Renal cortex interstitium (tissue), 11 donors: ENCODE measurements at regions not wholly inside any gene's neighbourhood (a gene's known extent, or its start where the extent isn't known, plus 50 kb on each side); places are given as distances from the start of the nearest gene placed in this dataset.

ENCODE experiments used
- DNase-seq, 11 donors: peaks; one replicate each; pipeline ENCODE4 v3.0.0-alpha.2; 2013; ENCODE audit warnings: low read depth in 9 of 11, low spot score in 4 of 11; ENCODE audit errors: extremely low read depth in 1 of 11

- no peak for DNase-seq
Observed at GRCh38 chr3:168267179-168267578, 171.5 kb upstream of the GOLIM4 start.

GRCh38 chr3:168266335-168266734, 170.6 kb upstream of the GOLIM4 start:
- DNase-seq = no peak

GRCh38 chr3:168262887-168263286, 167.2 kb upstream of the GOLIM4 start:
- DNase-seq = no peak

GRCh38 chr3:168260859-168261258, 165.1 kb upstream of the GOLIM4 start:
- DNase-seq = no peak

DNA sequence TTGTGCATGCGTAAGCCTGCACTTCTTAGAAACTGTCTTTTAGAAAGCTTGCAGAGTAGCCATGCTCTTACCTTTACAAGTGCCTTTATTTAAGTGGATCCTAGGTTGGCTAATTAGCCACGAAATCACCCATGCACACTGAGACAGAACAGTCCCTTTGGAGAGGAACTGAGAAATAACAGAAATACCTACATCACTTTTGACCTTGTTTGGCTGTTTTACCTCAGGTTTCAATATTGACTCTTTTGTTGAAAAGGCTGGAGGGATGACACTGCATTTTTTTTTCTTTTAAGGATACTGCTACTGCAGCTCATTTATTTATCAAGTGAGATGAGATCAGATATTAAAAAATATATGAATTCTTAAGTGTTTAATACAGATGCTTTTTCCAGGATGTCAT, 155.6 kb upstream of the GOLIM4 start:
- no peak for DNase-seq

DNA sequence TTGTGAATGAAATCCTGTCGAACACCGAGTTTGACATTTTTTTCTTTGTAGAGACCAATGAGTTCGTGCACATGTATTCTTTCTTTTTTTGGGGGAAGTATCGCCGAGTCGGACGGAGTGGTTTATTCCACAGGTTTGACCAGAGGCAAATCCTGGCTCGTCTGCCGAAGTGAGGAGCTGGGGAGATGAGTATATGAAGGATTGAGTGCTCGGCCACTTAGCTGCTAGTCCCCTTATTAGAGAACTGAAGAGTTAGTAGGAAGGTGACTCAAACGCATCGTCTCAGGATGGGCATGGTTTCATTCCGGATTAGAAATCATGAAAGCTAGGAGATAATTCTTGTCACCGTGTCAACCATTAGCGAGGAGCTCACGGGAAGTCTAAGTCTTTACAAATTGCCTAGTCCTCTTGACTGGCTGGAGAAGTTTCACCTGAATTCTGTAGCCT, 154.7 kb upstream of the GOLIM4 start:
- DNase-seq = peak in 6 of 11 donors; percentile 3 to 31 (median 5)

DNA sequence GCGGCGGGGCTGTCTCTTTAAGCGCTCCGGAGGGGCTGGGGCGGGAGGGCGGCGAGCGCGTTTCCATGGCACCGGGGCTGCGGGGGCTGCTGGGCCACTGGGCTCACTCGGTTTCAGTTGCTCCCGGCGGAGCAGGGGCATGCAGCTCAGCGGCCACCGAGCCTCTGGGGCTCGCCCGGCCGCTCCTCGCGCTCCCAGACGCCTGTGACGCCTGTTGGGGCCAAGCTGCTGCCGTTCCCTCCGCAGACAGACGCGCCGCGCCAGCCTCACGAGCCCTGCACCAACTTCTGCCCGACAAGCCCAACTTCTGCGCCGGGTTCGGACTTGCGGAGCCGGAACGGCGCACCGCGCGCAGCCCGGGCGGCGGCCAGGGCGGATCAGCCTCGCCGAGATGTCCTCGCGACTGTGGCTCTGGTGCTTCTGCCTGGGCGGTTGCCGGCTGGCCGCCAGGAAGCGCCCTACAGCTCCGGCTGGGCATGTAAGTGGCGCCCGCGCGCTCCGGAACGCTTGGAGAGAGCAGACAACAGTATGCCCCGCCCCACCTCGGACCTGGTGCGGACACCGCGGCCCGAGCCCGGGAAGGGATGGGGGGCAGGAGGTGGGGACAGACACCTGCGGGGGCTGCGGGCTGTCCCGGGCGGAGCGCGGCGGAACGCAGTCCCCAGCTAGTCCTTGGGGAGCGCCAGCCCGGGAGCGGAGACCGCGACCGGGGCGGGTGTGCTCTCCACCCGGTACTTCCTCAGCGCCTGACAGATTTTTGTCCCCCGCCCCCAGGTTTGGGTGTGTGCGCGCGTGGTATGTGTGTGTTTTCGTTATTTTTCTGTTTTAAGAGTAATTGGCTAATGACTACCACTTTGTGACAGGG, 154.1 kb upstream of the GOLIM4 start:
- peak; percentile 51 to 78 (median 64) for DNase-seq

DNA sequence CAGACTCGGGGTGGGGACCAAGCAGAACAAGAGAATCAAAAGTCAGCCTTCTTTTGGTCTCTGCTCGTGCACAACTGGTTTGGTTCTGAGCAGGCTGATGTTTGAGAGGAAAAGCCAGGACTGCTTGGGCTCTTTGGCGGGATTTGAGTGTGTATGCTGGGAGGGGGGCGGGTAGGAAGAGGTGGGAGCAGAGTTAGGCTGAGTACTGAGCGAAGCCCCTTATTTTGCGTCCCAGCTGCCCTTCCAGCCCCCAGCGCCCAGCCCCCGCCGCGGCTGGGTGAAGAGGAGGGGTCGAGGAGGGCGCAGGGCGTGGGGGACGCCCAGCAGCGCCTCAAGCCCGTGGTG, 153.5 kb upstream of the GOLIM4 start:
- DNase-seq = peak in 7 of 11 donors; percentile 21 to 56 (median 39)

- peak in 9 of 11 donors; percentile 13 to 39 (median 28) for DNase-seq
Observed at GRCh38 chr3:168248383-168249204, 152.9 kb upstream of the GOLIM4 start.

- no peak for DNase-seq
Observed at GRCh38 chr3:168241156-168241555, 145.4 kb upstream of the GOLIM4 start.

- no peak for DNase-seq
Observed at GRCh38 chr3:168239287-168239686, 143.6 kb upstream of the GOLIM4 start.

DNA sequence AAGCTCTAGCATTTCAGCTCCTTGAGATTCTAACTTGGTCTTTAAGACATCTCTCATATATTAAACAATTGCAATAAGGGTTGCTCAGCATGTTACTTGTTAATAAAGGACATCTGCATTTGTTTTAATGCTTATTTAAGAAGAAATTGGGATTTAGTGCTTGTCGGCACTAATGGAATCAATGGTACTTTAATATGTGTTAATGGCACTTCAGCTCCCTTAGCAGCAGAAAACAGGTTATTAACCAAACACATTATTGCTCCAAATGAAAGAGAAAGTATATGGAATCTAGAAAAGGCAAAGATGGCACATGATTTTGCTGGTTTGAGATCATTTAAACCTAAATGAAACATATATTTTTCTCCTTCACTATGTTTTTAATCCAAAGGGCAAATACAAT, 137.3 kb upstream of the GOLIM4 start:
- DNase-seq = no peak

- no peak for DNase-seq
Observed at GRCh38 chr3:168223085-168223484, 127.4 kb upstream of the GOLIM4 start.

DNA sequence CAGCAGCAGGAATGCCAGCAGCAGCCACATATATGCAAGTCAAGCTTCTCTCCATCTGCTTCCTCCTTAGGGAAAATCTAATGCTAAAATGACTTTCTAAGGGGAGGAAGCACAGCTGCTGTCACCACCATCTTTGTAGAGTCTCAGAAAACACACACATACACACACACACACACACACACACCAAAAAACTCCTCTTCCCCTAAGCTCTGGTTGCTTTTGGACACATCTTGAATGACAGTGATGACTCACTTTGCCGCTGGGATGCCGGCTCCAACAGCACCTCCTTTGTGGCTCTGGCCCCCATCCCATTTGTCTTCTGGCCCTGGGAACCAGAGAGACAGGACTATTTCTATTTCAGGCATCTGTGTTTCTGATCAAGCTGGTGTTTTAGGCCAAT, 124.8 kb upstream of the GOLIM4 start:
- no peak for DNase-seq

- DNase-seq = no peak
Observed at GRCh38 chr3:168219530-168219929, 123.8 kb upstream of the GOLIM4 start.

DNA sequence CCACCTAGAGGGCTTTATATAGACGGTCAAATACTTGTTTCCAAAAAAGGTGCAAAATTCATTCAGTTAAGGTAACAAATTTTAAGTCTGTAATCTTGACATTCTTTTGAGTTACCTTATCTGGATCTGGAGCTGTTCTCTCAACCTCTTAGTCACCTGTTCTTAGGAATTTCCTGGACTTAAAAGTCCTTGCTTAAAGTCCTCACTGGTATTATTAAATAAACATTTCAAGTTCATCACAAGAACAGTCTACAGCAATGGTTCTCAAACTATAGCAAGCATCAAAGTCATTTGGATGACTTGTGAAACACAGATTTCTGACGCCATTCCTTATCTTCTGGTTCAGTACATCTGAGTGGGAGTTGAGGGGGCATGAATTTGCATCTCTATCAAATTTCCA, 122.9 kb upstream of the GOLIM4 start:
- no peak for DNase-seq

- DNase-seq = no peak
Observed at GRCh38 chr3:168216851-168217250, 121.1 kb upstream of the GOLIM4 start.

DNA sequence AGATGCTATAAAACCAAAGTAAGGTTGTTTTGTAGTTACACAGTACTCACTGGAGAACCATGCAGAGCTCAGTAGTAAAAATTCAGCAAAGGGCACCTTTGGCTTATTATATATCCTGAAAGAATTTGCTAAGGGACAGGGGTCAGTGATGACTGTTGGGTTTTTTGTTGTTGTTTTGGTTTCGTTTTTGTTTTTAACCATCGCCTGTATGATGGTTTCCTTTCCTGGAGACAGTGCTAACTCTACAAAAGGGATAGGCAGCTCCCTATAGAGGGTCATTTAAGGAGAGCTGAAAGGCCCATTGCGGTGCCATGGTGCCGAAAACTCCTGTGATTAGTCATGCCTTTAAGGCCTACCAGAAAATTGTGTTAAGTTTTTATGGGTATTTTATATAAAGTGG, 118.2 kb upstream of the GOLIM4 start:
- no peak for DNase-seq

- no peak for DNase-seq
Observed at GRCh38 chr3:168212664-168213285, 117.1 kb upstream of the GOLIM4 start.

GRCh38 chr3:168205451-168205850, 109.7 kb upstream of the GOLIM4 start:
- no peak for DNase-seq
